ENCODE measurements at regions not wholly inside any gene's neighbourhood (a gene's known extent, or its start where the extent isn't known, plus 50 kb on each side); places are given as distances from the start of the nearest gene placed in this dataset.

DNA sequence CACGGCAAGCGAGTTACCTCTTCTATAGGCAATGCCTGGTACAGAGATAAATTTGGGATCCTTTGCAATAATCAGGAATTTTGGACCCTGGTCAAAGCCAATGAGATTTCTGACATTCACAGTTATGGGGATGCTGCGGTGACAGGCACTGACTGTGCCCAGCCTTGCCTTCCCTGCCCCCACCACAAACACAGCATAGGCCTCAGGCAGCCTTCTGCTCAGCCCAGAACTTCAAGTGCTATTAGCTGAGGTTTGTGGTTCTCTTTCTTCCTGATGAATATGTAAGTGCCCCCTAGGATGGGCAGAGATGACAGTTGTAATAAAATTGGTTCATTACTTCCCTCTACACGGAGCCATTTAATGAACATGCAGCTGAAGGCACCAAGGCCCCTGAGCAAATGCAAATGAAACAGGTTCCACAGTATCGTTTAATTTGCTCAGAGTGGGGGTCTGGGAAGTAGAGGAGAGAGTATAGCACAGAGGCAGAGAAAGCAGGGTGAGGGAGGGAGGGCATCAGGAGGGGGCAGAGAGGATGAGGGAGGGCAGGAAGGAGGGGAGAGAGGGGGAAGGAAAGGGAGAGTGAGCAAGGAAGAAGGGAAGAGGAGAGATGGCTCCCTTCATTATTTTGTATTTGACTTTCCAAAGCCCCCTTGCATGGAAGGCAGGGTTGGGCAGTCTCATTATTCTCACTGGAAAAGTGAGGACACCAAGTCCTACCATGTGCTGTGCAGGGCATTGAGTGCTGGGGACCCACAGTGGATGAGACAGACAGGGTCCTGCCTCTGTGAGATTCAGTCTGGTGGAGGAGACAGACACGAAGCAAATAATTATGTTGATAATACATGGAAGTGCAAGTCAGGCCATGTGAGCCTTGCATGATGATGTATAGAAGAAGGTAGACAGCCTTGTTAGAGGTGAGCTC, 513.0 kb downstream of the PTPRU start:
- TF ChIP-seq, protein P1, sequence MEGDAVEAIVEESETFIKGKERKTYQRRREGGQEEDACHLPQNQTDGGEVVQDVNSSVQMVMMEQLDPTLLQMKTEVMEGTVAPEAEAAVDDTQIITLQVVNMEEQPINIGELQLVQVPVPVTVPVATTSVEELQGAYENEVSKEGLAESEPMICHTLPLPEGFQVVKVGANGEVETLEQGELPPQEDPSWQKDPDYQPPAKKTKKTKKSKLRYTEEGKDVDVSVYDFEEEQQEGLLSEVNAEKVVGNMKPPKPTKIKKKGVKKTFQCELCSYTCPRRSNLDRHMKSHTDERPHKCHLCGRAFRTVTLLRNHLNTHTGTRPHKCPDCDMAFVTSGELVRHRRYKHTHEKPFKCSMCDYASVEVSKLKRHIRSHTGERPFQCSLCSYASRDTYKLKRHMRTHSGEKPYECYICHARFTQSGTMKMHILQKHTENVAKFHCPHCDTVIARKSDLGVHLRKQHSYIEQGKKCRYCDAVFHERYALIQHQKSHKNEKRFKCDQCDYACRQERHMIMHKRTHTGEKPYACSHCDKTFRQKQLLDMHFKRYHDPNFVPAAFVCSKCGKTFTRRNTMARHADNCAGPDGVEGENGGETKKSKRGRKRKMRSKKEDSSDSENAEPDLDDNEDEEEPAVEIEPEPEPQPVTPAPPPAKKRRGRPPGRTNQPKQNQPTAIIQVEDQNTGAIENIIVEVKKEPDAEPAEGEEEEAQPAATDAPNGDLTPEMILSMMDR (IDR thresholded peaks at IDR 0.05) = no peak
- TF ChIP-seq EZH2 (IDR thresholded peaks at IDR 0.05) = no peak

All from neural progenitor cell (in vitro differentiated cells).